ENCODE measurements at regions not wholly inside any gene's neighbourhood (a gene's known extent, or its start where the extent isn't known, plus 50 kb on each side); places are given as distances from the start of the nearest gene placed in this dataset.

DNA sequence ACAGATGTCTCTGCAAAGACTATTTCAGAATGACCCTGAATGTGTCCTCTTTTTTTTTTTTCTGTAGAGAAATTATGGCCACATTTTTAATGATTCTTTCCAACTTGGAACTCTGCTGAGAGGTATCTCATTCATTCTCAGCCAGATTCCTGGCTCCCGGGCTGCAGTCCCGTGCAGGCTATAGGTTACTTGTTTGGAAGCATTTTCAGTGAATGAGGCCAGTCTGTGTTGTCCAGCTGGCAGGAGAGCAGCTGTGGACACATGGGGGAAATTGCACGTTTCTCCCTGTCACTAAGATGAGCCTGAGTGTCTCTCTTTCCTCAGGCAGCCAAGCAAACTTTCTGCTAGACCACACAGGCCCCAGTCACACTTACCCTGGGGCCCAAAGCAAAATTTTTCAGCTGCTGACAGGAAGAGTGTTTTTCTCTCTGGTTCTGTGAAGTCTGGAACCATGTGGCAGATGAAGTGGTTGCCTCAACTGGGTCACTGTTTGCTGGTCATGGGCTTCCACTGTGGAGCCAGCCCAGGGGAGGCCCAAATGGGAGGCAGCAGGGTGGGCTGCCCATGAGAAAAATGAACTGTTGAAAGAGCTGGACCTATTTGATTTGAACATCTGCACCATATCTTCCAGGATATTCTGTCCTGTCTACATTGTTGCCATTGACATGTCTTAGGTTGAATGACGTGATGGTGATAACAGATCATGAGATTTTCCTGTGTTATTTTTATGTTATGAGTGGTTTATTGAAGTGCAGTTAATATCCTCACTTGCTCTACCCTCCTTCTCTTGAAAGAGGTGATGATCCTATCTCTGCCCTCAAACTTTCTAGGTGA is 431.2 kb downstream of the LPIN1 start:
- no peak for FAIRE-seq

DNA sequence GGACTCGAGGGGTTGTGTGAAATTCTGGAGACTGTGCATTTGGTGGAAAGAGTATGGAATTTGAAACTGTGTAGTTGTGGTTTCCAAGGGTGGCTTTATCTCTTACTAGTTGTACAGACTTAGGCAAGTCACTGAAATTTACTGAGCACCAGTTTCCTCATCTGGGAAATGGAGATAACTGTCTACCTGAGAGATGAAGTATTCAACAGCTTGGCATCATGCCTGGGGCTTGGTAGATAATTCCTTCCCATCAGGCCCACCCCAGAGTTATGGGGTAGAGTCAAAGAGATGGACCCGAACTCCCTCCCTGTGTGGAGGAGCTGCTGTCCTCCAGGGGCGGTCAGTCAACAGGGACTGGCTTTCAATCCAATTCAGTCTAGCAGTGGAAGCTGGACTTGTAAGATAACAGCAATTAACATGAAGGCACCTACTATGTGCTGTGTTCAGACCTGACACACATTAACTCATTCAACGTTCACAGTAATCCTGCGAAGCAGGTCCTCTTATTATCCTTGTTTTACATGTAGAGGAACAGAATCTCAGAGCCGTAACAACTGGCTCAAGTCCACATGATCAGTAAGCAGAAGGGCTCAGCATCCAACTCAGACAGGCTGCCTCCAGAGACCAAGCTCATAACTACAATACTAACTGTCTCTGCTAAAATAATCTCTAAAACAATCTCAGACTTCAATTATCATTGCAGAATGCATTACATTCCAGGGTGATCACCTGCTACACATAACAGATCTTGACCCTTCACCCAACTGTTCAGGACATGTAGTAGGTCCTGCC is 432.1 kb downstream of the LPIN1 start:
- no peak for FAIRE-seq

DNA sequence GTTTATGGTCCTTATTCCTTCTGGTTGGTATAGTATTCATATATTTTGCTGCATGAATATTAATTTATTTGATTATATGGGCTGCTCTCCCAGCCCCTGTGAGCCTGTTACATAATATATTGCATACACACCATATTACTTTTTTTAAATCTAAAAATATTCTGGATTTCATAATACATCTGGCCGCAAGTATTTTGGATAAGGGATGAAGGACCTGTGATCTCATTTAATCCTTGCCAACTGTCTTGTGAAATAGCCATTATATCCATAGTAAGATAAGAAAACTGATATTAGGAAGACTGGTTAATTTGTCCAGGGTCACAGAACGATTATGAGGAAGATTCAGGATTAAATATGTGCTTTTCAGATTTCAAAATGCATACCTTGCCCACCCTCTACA is 433.6 kb downstream of the LPIN1 start:
- no peak for FAIRE-seq

DNA sequence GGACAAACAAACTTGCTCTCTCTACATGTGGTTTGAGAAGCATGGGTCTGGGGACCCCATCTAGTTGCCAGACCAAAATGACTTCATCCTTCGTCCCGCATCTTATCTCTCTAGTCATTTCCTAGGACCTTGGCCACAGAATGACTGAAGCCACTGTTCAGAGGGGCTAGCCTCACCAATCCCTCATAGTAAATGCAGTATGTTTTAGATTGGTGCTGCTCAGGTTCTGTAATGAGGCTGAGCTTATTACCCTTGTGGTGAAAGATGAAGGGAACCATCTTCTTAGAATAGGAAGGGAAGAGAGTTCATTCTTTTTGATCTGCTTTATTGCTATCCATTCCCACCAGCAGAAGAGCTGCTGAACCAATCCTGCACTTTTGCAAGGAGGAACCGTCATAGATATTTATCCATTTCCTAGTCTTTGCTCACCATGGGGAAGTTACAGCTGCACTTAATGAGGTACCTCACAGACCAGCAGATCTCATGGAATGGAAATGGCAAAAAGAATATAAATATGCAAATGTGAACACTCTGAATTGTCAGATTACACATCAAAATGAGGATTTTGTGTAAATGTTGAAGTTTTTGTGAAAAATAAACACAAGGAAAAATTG is 436.7 kb downstream of the LPIN1 start:
- FAIRE-seq = no peak

DNA sequence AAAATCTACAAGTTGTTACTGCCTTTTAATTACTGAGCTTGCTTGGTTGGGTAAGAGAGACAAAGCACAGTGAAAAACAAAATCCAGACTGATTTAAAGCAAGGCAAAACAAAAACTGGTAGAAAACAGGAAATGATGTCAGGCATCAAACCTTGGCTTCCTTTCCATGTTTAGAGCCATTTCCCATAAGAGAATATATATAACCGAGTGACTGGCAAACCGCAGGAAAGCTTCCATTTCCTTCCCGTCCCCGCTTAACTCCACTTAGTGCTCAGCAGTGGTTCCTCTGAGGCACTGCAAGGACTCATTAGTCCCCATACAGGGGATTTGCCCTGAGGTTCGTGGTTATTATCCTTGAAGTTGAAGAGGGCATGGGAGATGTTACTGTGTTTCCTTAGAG is 446.3 kb downstream of the LPIN1 start:
- FAIRE-seq = no peak

DNA sequence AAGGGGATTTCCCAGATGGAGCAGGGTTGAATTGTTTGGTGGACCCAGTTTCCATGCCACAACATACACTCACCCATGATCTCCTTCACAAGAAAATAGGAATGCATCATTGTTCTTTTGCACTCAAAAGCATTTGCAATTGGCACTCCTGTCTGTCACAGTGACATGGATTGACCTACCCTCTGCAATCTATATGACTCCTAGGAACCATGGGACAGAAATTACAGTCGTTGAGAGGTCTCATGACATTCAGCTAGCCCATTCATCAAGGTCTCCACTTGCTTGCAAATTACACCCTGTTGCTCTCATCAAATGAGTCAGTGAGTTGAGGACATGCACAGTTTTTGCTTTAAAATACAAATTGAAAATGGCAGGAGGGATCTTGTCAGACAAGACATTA is 448.5 kb downstream of the LPIN1 start:
- no peak for FAIRE-seq

DNA sequence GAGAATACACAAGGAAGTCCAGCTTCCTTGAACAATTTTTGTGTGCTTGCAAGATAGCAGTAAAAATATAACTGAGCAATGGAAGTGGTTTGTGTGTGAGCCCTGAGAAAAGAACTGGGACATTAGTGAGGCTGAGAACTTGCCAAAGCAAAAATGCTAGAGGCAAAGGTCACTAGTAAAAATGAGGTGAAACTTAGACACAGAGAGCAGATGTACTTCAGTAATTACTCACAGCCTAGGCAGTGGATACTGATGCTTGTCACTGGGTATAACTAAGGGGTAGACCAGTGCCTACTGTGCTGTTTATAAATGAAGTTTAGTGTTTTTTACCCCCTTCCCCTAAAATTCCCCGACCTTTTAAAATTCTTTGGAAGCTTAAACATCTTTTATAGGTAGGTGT is 450.1 kb downstream of the LPIN1 start:
- FAIRE-seq = no peak

DNA sequence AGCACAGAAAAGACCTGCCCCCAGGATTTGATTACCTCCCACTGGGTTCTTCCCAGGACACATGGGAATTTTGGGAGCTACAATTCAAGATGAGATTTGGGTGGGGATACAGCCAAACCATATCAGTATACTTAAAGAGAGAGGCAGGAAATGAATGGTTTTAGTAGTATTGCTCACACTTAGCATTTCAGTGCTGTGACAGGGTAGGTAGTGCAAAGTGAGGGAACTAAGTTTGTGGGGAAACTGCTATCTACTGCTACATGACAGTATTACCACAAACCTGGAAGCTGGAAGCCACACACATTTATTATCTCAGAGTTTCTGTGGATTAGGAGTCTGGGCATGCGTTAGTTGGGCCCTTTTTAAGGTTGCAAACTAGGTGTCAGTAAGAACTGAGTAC is 450.7 kb downstream of the LPIN1 start:
- FAIRE-seq = no peak

DNA sequence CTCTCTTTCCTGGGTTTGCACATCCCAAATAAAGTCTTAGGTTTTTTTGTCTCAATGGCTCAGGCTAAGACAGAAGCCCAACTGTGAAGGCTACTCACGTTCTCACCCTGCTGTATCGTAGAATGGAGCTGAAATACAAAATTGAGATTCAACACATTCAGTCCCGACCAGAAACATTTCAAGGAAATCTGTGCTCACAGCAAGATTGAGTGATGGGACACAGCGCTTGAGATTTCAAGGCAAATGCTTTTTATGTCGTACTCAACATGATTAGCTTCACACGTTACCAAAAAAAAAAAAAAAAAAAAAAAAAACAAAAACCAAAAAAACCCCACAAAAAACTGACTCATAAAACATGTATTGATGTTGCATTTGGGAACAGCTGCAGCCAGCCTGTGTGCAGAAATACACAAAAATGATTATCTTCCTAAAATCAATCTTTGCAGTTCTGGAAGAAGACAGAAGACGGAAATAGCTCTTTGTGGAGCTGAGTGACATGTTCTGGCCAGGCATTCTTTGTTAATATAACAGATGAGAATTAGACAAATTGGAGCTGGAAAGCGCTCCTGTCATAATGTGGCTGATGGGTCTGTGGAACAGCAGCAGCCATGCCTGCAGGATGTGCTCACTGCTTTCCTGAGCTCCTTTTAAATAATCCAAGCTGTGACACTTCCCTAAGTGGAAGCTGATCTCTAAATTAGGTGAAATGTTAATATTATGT is 453.2 kb downstream of the LPIN1 start:
- FAIRE-seq = no peak

DNA sequence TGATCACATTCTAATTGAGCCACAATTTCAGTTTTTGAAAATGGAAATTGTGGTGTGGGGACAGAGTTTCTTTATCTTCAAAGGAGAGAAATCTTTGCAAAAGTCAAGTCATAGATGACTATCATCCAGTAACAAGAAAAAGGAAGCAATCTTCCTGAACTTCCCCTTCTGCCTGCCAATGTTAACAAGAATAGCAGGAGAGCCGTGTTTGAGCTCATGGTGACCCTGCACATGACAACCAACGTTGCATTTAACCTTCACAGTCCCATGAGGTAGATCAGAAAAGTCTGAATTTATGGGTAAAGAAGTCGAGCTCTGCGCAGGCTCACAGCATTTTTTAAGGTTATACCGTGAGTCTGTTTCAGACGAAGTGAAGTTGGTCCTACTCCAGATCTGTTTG is 454.9 kb downstream of the LPIN1 start:
- no peak for FAIRE-seq

DNA sequence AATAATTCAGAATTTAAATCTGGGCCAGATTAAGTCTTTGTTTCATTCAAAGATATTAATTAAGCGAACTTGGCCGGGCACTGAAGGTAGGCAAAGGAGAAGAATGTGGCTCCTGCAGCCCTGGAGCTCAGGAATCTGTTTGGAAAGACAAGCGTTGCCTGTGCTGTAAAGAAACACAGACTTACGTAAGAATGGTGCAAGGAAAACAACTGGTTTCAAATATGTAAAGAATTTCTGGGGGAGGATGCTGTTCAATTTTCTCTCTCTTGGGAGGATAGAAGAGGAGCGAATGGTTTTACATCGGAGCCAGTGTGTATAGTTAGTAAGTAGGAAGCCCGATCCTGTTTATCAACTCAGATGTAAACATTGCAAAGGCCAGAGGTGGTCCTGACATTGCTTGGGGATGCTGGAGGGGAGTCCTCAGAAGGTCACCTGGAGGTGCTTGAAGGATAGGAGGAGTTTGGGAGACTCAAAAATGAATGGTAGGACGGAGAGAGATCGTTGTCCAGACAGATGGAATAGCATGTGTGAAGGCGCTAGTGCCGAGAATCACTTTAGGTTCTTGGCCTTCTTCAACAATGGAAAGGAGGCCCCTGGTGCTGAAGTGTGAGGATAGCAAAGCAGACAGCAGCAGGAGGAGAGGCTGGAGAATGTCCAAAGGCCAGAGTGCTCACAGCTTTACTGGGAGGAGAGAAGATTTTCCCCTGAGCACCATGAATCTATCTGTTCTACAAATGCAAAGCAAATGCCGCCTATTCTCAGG is 456.1 kb downstream of the LPIN1 start:
- no peak for FAIRE-seq

DNA sequence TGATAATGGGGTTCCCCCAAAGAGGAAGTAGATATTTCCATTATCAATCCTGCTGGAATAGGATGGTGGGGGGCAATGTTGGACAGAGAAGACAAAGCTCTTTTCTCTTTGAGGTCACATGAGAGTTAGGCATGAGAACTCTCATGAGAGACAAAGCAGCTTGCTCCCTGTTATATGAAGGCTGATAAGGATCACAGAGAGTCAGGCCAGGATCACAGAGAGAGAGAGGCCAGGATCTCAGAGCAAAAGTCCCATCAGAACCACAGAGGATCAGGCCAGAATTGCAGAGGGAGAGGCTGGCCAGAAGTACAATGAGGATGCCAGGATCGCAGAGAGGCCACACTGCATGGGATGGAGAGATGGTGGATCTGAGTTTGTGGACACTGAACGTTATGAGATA is 457.1 kb downstream of the LPIN1 start:
- FAIRE-seq = no peak

DNA sequence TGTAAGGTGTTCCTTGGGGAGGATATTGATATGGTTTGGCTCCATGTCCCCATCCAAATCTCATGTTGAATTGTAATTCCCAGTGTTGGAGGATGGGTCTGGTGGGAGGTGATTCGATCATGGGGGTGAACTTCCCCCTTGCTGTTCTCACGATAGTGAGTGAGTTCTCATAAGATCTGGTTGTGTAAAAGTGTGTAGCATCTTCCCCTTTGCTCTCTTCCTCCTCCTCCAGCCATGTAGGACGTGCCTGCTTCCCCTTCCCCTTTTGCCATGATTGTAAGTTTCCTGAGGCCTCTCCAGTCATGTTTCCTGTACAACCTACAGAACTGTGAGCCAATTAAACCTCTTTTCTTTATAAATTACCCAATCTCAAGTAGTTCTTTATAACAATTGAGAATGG is 458.7 kb downstream of the LPIN1 start:
- no peak for FAIRE-seq

DNA sequence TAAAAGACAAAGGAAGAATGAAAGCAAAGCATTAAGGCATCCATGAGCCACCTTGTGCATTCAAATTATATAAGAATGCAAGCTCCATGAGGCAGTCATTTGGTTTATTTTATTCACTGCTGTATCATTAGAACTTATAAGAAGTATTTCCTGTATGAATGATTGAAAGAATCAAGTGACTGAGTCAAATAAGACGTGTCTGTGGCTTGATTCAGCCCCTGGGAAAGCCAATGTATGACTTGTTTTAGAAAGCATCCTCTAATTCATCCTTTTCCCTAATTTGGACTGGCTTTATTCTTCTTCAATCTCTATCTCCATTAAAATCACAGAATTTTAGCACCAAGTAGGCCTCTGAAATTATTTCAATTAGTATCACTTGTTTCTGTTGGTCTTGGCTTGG is 461.1 kb downstream of the LPIN1 start:
- no peak for FAIRE-seq

DNA sequence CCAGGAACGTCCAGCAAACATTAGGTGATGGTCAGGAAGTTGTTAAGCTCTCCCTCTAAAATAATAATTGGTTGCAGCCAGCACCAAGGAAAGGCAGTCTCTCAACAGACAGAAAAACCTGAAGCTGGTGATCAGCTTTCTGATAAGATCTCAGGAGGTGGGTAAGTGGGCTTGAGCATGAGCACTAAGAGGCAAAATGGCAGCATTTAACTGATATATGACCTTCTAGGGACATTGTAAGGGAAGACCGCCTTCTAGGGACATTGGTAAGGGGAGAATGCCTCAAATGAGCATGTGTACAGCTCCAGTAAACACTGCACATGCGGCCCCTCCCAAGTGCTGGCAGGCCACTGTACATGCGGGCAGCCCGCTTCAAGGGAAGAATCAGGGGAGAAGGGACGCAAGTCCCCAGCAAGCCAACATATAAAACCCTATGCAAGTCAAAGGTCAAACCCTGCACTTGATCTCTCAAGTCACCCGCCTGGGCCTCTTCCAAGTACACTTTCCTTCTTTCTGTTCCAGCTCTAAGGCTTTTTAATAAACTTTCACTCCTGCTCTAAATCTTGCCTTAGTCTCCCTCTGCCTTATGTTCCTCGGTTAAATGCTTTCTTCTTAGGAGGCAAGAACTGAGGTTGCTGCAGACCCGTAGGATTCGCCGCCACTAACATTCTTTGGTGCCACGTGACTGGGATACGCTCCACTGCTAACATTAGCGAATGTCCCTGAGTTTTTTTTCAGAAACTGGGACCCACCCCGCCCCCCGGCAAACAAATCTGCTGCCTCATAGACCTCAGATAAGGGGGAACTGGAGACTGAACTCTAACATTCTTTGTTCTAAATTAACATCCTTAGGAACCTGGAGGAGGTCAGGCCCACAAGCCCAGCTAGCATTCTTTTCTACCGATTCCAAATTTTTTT is 463.8 kb downstream of the LPIN1 start:
- FAIRE-seq = no peak

DNA sequence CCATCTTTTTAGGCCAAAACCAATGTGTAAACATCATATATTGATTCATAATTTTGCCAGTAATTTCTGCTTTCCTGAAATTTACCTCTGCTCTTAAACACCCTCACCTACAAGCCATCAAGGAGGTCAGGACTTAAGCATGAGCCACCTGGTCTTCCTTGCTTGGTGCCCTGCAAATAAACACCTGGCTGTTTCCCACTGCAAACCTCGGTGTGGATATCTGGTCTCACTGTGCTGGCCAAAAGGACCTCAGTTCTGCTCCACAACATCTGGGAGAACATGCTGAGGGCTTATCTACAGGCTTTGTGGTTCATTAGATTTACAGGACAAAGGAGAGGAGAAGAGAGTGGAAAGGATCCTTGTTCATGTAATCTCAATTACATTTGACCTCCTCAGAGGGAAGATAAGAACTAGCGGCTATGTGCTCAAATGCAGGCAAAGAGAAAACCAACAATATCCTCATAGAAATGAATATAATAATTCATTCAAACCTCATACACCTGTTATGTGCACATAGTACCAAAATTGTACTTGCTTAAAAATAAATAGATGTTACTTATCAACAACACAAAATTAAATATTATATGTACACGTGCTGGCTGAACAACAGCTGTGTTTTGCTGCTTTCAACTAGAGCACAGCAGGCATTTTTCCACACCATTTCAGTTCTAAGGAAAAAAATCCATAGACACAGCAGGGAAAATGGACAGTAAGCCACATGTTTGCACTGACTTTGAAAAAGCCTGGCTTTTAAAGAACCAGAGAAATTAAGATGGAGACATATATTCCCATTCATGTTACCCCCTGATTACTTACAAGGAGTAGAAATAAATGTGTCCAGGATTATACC is 465.1 kb downstream of the LPIN1 start:
- FAIRE-seq = no peak

DNA sequence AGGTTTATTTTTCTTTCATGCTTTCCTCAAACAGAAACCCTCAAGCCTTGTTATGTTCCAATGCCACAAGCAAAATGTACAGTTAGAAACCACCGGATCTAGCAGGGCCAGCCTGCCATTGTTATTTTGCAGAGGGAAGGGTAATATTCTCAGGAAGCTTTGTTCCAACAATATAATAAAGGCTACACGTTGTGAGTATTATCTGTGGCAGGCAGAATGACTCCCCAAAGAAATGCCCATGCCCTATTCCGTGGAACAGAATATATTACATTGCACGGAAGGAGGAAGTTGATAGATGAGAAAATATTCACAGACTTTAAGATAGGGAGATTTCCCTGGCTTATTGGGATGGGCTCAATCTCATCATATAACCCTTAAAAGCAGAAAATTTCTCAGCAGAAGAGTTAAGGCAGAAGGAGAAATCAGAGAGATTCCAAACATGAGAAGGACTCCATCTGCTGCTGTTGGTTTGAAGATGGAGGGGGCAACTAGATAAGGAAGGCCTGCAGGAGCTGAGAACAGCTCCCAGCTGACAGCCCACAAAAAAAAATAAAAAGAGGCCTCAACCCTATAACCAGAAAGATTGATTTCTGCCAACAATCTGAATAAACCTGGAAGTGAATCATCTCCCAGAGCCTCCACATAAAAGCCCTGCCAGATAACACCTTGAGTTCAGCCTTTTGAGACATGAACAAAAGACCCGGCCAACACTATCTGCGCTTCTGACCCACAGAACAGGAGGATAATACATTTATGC is 466.6 kb downstream of the LPIN1 start:
- FAIRE-seq = no peak

DNA sequence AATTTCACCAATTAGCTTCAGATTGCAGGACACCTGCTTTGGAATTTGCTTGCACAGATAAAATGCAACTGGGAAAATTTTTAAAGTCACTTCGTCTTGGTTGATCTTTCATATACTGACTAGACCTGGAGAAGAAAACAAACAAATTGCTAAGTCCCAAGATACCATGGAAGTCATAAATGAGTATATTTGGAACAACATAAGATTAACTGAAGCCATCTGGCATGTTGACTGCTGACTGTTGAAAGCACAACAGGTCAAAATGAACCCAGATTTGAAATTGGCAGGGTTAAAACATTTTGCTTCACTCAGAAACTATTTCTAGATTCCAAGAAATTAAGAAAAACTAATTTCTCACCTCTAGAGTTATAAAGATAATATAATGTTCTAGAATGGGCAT is 470.7 kb downstream of the LPIN1 start:
- no peak for FAIRE-seq

DNA sequence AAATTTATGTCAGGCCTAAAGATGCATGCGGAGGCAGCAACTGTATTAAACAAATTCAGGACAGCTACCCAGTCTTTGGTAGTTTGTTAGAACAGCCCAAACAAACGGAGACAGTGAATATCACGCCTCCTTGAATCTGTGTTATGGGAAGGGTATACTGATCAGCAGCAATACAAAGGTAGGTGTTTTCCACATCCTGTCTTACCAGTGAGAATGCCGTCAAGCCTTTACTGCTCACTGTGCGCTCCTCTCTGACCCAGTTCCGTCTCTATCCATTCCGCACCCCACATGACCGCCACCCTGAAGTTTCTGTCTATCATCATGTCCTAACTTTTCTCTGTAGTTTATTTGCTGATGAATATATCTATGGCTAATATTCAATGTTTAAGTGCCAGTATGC is 473.3 kb downstream of the LPIN1 start:
- FAIRE-seq = no peak

DNA sequence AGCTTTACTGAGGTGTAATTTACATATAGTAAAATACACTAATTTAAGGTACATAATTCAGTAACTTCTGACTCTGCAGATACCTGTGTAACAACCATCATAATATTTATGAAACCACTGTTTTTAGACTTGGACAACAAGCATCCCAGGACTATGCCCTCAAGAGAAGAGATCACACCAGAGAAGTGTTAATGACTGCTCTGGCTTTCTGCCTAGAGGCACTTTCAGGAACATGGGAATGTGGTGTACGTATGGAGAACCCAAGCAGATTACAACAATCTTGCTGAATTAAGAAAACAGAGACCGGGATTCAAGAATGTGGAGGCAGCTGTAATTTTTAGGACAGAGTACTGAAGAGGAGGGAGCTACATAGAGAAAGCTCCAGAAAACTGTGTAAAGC is 475.2 kb downstream of the LPIN1 start:
- FAIRE-seq = no peak
